PC-9 (cell line): ENCODE measurements at regions not wholly inside any gene's neighbourhood (a gene's known extent, or its start where the extent isn't known, plus 50 kb on each side); places are given as distances from the start of the nearest gene placed in this dataset.

ENCODE experiments used
- BruUV-seq: library from RNA; stranded (reverse); fragments of 400-500 nt; replicated peaks from 2 replicates; lab custom pipeline; 2021; lab: Mats Ljungman, UMichigan
- CTCF ChIA-PET: fragments of 300-600 bp; sonication (Branson Sonifier 250); formaldehyde crosslinking; loops from one replicate; lab custom pipeline; 2022; ENCODE audit warnings: antibody characterized with exemption; lab: Charles Lee
- POLR2A ChIA-PET: fragments of 300-600 bp; sonication (Branson Sonifier 250); formaldehyde crosslinking; loops from one replicate; lab custom pipeline; 2022; ENCODE audit warnings: antibody characterized with exemption; ENCODE audit not compliant: unreplicated experiment; lab: Charles Lee
- DNase-seq, 2 experiments: peaks; one replicate each; pipeline versions ENCODE4 v3.0.0 to v3.0.0-alpha.2; 2015 to 2022; ENCODE audit warnings: mixed read lengths in 1 of 2
- H2AFZ ChIP-seq: fragments of 200-600 bp; sonication (generic); 2 replicates; pipeline ENCODE4 v1.8.1; 2017; ENCODE audit warnings: antibody characterized with exemption
- H3F3A ChIP-seq: fragments of 200-600 bp; sonication (generic); 2 replicates; pipeline ENCODE4 v1.8.1; 2017; ENCODE audit warnings: antibody characterized with exemption, mild to moderate bottlenecking, low read depth; ENCODE audit not compliant: insufficient read depth
- H3K27ac ChIP-seq: fragments of 200-600 bp; sonication (generic); 2 replicates; pipeline ENCODE4 v1.6.1; 2016; ENCODE audit warnings: mixed run types
- H3K27me3 ChIP-seq: fragments of 200-600 bp; sonication (generic); 2 replicates; pipeline ENCODE4 v1.6.1; 2016; ENCODE audit warnings: low read depth, mixed run types; ENCODE audit not compliant: insufficient read depth
- H3K36me3 ChIP-seq: fragments of 200-600 bp; sonication (generic); 2 replicates; pipeline ENCODE4 v1.6.1; 2016; ENCODE audit warnings: low read depth, mixed run types
- H3K4me1 ChIP-seq: fragments of 200-600 bp; sonication (generic); replicated peaks from 2 replicates; pipeline ENCODE4 v1.6.1; 2016; ENCODE audit warnings: mixed run types; ENCODE audit not compliant: insufficient read depth
- H3K4me2 ChIP-seq: fragments of 200-600 bp; sonication (generic); 2 replicates; pipeline ENCODE4 v1.6.1; 2017; ENCODE audit warnings: mixed run types
- H3K4me3 ChIP-seq: fragments of 200-600 bp; sonication (generic); 2 replicates; pipeline ENCODE4 v1.6.1; 2016; ENCODE audit warnings: mixed run types
- H3K79me2 ChIP-seq: fragments of 200-600 bp; sonication (generic); 2 replicates; pipeline ENCODE4 v1.6.1; 2017; ENCODE audit warnings: low read depth, mixed run types
- H3K9me2 ChIP-seq: fragments of 200-600 bp; sonication (generic); 2 replicates; pipeline ENCODE4 v1.8.1; 2017; ENCODE audit warnings: mild to moderate bottlenecking; ENCODE audit not compliant: insufficient read depth
- H3K9me3 ChIP-seq: fragments of 200-600 bp; sonication (generic); 2 replicates; pipeline ENCODE4 v1.8.1; 2016; ENCODE audit warnings: low read depth; ENCODE audit not compliant: insufficient read depth
- H4K20me1 ChIP-seq: fragments of 200-600 bp; sonication (generic); 2 replicates; pipeline ENCODE4 v1.8.1; 2017; ENCODE audit not compliant: insufficient read depth
- CTCF ChIP-seq: fragments of 200-600 bp; sonication (generic); conservative IDR thresholded peaks from 2 replicates; pipeline ENCODE4 v1.6.1; 2017; ENCODE audit warnings: mixed run types, antibody characterized with exemption, mild to moderate bottlenecking, moderate library complexity
- EZH2 ChIP-seq: fragments of 200-600 bp; sonication (generic); IDR thresholded peaks from 2 replicates; pipeline ENCODE4 v1.8.0; 2017; ENCODE audit warnings: antibody characterized with exemption, low read depth
- intact Hi-C: fragments of 100-400 bp; cut with micrococcal nuclease; formaldehyde crosslinking; loops from one replicate; pipeline ENCODE4 v1.10.0; 2022; ENCODE audit not compliant: unreplicated experiment

- BruUV-seq, result no TSS peak
- H4K20me1 ChIP-seq, result no peaks in the 10 kb centered on the region
- no peaks in the 10 kb centered on the region for H3K4me1 ChIP-seq
- ChIA-PET CTCF (no interaction called here), POLR2A (no interaction called here)
- no peak overlapping the region for H3K4me3 ChIP-seq
- no peaks in the 10 kb centered on the region for H3K36me3 ChIP-seq
- no peak overlapping the region for H3K27ac ChIP-seq
- H3K79me2 ChIP-seq, result no peaks in the 10 kb centered on the region
- no peak overlapping the region for H3K4me2 ChIP-seq
- H2AFZ ChIP-seq, result no peak overlapping the region
- H3F3A ChIP-seq, result no peaks in the 10 kb centered on the region
- peaks cover 31% of the 10 kb centered on the region for H3K27me3 ChIP-seq
- no peak for DNase-seq
- no peaks in the 10 kb centered on the region for H3K9me3 ChIP-seq
- no peaks in the 10 kb centered on the region for H3K9me2 ChIP-seq
- no peak for TF ChIP-seq EZH2
- TF ChIP-seq CTCF, result no peak
- intact Hi-C loops, result no loop called here
Measured at GRCh38 chrX:1027133-1027532, 185.3 kb downstream of the CRLF2 start.

GRCh38 chrX:1026263-1027015 lies 186.0 kb downstream of the CRLF2 start:
- intact Hi-C loops, result no loop called here
- Histone ChIP-seq H3K4me2 (no peak overlapping the region), H3K79me2 (no peaks in the 10 kb centered on the region), H3K4me3 (no peak overlapping the region), H3K27ac (no peak overlapping the region), H3K27me3 (peaks cover 25% of the 10 kb centered on the region), H3K36me3 (no peaks in the 10 kb centered on the region), H3K9me2 (no peaks in the 10 kb centered on the region), H3K9me3 (no peaks in the 10 kb centered on the region), H3K4me1 (no peaks in the 10 kb centered on the region), H3F3A (no peaks in the 10 kb centered on the region), H2AFZ (no peak overlapping the region), H4K20me1 (no peaks in the 10 kb centered on the region)
- ChIA-PET POLR2A (no interaction called here), CTCF (no interaction called here)
- TF ChIP-seq EZH2, result no peak
- TF ChIP-seq CTCF, result no peak
- no peak for DNase-seq
- no TSS peak for BruUV-seq

- Histone ChIP-seq H2AFZ (no peak overlapping the region), H3K9me3 (no peaks in the 10 kb centered on the region), H4K20me1 (no peaks in the 10 kb centered on the region), H3K79me2 (no peaks in the 10 kb centered on the region), H3K9me2 (no peaks in the 10 kb centered on the region), H3K27me3 (peaks cover 24% of the 10 kb centered on the region), H3K4me1 (no peaks in the 10 kb centered on the region), H3K36me3 (no peaks in the 10 kb centered on the region), H3F3A (no peaks in the 10 kb centered on the region), H3K27ac (no peak overlapping the region), H3K4me3 (no peak overlapping the region), H3K4me2 (no peak overlapping the region)
- intact Hi-C loops, result no loop called here
- TF ChIP-seq EZH2 (no peak), CTCF (no peak)
- no peak for DNase-seq
- ChIA-PET POLR2A (no interaction called here), CTCF (no interaction called here)
- no TSS peak for BruUV-seq
Measured at GRCh38 chrX:1025413-1025812, 187.0 kb downstream of the CRLF2 start.
